ENCODE measurements at regions not wholly inside any gene's neighbourhood (a gene's known extent, or its start where the extent isn't known, plus 50 kb on each side); places are given as distances from the start of the nearest gene placed in this dataset.

DNA sequence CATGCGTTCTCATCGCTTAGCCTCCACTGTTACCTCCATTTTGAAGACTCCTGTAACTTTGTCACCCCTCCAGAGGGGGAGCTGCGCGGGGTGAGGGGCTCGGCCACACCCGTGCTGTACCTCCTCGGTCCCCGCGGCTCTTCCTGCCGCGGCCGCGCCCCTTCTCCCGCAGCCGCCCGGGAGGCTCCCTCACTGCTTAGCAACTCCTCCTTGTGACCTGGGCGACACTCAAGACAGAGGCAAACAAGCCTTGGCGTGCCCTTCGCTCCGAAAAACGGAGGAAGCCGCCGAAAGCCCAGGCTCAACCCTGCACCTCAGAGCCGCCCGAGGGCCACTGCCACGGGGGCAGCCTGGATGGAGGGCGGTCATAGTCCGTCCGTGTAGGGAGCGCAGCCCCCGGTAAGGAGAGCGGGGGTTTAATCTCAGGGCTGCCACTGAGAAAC, 494.3 kb downstream of the FOXO1 start:
- in situ Hi-C loops (cut with HindIII; ENCODE audit: low pct_unique_long_range_greater_than_20kb, low sequenced_read_pairs), result no loop called here
- DNase-seq (ENCODE audit: low read depth, low spot score), result no peak

DNA sequence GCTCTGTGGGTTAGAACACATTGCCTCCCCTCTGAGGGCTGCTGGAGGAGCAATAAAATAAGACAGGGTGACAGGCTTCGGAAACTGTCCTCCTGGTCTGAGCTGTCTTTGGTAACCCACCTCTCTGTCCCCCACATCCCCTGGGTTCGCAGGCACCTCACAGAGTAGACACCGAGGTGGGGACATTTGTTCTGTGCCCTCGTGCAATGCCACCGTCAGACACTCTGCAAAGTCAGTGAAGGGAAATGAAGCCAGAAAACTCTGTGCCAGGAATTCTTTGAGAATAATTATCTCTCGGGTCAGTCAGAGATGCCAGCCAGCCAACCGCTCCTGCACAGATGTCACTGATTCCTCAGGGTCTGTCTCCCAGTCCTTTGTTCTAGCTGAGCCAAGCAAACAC, 493.6 kb downstream of the FOXO1 start:
- in situ Hi-C loops (cut with HindIII; ENCODE audit: low pct_unique_long_range_greater_than_20kb, low sequenced_read_pairs), result no loop called here
- no peak for DNase-seq (ENCODE audit: low read depth, low spot score)

DNA sequence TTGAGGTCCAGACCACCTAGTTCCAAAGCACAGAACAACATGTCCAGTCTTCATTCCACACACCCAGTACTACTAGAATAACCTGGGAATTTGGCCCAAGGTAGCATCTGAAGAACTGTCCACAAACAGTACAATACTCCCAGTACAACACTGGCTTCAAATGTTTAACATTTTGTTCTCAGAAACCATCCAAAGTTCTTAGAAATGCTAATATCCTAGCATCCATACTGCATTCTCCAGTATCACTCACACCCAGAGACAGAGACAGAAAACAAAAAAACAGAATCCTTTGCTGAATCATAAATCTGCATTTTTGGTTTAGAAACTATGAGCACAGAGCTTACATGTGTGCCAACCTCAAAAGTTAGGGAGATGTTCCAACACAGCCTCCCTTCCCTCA, 490.8 kb downstream of the FOXO1 start:
- in situ Hi-C loops (cut with HindIII; ENCODE audit: low pct_unique_long_range_greater_than_20kb, low sequenced_read_pairs), result no loop called here
- no peak for DNase-seq (ENCODE audit: low read depth, low spot score)

DNA sequence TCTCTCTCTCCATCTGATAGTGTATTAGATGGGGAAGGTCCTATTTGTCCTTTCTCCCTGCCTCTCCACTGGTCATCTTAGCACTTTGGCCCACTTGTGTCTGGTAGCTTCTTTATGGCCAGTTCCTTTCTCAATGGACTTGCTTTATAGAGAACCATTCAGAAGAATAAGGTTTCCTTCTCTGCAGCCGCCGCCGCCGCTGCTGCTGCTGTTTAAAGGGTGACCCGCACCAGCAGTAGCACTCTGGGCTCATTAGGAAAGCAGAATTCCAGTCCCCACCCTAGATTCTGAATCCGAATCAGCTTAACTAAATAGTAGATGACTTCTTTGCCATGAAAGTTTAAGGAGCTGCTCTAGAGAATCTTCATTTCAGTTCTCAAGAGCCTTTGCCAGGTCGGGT, 490.2 kb downstream of the FOXO1 start:
- in situ Hi-C loops (cut with HindIII; ENCODE audit: low pct_unique_long_range_greater_than_20kb, low sequenced_read_pairs), result no loop called here

DNA sequence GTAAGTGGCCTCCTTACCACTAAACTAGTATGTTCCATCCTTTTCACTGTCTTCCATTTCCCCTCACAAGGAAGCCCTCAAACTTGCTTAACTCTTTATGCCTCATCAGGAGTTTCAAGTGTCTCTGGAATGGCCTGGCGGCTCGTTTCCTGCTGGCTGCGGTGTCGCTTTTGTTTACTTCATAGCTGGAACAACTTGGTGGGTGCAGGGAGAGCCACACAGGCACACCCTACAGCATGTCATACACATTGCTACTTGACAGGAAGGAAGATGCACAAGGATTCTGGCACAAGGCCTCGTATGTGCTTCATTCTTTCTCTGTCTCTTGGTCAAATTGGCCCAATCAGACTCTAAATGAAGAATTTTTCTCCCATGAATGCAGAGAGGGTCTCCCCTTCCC, 488.3 kb downstream of the FOXO1 start:
- in situ Hi-C loops (cut with HindIII; ENCODE audit: low pct_unique_long_range_greater_than_20kb, low sequenced_read_pairs), result no loop called here
- DNase-seq (ENCODE audit: low read depth, low spot score), result no peak

More for the DNA sequence above, 490.2 kb downstream of the FOXO1 start:
- no peak for DNase-seq (ENCODE audit: low read depth, low spot score)

DNA sequence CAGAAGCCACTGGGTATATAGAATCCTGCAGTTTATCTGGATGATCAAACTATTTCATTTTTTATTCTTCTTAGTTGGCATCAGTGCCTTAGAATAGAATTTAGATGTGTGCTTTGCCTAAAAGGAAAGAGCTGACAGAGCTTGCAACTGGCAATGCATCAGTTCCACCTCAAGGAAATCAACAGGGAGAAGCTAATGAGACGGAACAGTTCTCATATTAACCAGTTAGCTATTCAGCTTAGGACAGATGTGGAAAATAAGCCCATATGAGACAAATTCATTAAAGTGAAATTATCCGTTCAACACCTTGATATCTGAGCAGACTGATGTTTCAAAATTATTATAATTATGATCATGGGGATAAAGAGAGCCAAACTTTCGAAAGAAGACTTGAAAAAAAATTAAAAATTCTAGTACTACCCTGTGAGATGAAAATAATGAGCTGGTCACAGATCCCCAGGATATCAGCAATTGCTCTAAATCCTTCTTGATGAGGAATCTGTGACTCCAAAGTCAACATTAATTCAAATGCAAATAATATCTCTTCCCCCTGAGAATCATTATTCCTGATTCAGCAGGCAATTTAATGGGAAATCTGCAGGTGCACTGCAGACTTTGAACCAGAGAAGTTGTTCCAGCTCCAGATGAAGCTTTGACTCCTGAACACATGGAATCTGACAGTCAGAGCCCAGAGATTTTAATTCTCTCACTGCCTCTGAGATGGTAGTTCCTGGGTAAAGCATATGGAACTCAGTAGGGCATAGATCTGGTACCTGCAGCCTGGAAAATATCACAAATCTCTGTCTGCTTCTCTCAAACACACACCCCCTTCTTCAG, 486.8 kb downstream of the FOXO1 start:
- in situ Hi-C loops (cut with HindIII; ENCODE audit: low pct_unique_long_range_greater_than_20kb, low sequenced_read_pairs), result no loop called here
- no peak for DNase-seq (ENCODE audit: low read depth, low spot score)

DNA sequence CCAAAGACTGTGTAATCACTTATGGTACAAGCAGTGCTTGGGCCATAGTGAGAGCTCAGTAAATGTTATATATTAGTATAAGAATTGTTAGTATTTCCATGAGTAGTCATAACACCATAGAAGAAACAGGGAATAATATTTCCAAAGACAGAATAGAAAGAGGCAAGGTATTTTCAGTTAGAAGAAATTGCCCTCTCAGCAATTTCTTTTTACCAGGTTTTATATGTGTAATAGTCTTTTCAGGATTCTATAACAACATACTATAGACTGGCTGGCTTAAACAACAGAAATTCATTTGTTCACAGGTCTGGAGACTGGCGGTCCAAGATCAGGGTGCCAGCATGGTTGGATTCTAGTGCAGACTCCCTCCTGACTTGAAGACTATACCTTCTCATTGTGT, 485.7 kb downstream of the FOXO1 start:
- no peak for DNase-seq (ENCODE audit: low read depth, low spot score)
- in situ Hi-C loops (cut with HindIII; ENCODE audit: low pct_unique_long_range_greater_than_20kb, low sequenced_read_pairs), result no loop called here

DNA sequence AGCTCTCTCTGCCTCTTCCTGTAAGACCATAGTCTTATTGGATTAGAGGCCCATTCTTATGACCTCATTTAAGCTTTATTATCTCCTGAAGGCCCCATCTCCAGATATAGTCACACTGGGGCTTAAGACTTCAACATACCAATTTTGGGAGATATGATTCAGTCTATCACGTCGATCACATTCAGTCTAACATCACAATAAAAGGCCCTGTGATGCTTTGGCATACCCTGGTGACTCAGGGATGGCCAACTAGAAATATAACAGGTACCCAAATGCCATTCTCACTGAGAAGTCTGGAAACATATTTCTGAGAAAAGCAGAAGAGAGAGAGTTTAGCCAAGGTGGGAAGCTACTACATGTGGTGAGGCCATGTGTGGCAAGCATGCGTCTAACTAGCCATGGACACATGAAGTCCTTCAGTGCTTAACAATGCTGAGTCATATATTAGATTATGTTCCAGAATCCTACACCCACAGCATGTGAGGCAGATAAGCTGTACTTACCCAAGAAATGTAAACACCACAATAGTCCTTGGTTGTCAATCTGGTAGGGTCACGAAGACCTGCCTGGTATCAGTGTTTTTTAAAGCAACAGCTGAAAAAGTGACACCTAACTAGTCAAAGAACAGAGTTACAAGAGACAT, 485.1 kb downstream of the FOXO1 start:
- in situ Hi-C loops (cut with HindIII; ENCODE audit: low pct_unique_long_range_greater_than_20kb, low sequenced_read_pairs), result no loop called here
- no peak for DNase-seq (ENCODE audit: low read depth, low spot score)

DNA sequence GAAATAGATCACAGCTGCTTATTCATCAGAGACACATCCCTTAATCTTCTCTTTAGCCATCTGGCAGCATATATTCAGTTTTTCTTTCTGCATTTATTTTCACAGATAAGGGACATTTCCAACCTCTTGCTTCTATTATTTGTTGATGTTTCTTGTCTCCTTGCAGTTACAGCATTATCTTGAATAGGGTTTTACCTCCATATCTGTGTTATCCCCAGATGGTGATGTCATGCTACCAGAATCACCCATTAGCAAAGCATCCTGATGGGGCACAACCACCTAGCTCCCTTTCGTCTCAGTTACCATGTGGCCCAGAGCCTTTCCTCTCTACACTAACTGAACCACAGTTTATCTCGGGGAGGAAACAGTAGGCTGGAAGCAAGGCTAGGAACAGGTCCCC, 483.9 kb downstream of the FOXO1 start:
- DNase-seq (ENCODE audit: low read depth, low spot score), result no peak
- in situ Hi-C loops (cut with HindIII; ENCODE audit: low pct_unique_long_range_greater_than_20kb, low sequenced_read_pairs), result no loop called here

DNA sequence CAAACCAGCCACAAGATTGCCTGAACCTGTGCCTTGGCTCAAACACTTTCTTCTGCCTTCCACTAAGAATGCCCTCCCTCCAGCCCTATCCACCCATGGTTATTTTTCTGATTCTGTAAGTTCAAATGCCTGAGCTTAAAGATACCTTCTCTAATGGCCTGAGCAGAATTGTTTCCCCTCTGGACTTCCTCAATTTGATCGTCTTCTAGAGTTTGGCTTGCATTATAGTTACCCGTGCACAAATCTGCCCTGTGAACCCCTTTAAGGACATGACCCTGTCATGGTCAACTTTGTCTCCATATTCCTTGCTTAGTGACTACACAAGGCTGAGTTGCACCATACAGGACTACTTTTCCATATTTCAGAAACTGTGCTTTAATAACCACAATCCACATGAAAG, 481.0 kb downstream of the FOXO1 start:
- no peak for DNase-seq (ENCODE audit: low read depth, low spot score)

DNA sequence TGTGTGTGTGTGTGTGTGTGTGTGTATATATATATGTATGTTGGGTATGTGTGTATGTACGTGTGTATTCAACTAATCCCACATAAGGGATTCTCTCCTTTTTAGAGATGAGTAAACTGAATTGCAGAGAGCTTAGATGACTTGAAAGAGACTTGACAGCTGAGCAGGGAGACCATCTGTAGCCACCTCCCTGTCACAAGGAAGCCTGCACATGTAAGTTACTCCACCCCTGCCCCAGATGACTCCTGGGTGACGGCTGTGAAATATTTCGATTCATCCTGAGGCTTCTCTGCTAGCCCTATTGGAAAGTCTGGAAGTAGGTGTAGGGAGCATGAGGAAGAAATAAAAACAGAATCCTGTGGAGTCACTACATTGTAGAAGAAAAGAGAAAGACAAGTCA, 480.4 kb downstream of the FOXO1 start:
- in situ Hi-C loops (cut with HindIII; ENCODE audit: low pct_unique_long_range_greater_than_20kb, low sequenced_read_pairs), result no loop called here
- no peak for DNase-seq (ENCODE audit: low read depth, low spot score)

More for the DNA sequence above, 481.0 kb downstream of the FOXO1 start:
- in situ Hi-C loops (cut with HindIII; ENCODE audit: low pct_unique_long_range_greater_than_20kb, low sequenced_read_pairs), result no loop called here

DNA sequence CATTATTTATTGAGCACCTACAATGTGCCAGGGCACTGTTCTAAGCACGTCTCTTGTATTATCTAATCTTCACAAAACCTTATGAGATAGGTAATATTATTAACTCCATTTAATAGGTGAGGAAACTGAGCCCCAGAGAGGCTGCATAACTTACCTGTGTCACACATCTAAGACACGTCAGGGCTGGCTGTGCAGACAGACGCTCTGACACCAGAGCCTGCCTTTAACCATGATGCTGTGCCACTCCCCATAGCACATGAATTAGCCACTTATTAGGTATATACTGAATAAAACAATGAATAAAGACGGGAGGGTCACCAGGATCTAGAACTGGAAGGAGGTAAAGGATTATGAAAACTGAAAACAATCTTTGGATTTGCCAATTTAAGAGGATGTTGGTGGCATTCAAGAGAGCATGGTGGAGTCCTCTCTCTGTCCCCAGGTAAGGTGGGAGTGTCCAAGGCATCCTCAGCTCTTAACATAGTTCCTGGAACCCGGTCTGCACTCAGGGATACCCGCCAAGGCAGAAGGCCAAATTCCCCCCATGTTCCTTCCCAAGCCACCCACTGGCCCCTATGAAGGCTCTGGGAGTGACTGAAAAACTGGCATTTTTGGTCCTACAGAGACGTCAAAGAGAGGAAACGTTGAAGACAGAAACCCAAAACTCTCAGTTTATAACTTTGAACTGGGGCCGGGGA, 479.7 kb downstream of the FOXO1 start:
- no peak for DNase-seq (ENCODE audit: low read depth, low spot score)
- in situ Hi-C loops (cut with HindIII; ENCODE audit: low pct_unique_long_range_greater_than_20kb, low sequenced_read_pairs), result no loop called here

DNA sequence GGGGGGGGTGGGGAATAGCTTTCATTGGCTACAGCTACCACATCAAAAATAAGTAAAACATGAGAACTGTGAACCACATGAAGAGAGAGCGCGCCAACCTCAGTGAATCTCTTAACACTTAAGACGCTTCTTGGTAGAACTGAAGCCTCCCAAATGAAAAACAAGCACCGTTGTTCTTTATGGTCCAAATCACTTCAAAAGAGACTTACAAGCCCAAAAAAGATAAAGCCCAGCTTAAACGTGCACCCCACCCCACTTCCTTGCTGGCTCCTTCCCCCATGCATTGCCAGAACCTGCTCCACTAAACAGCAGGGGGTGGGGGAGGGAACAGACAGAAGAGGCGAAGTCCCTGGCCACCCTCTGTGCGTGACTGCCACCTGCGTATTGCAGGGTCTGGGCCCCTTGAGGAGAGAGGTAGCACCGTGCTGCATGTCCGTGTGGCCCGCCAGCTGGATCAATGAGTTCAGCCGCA, 479.1 kb downstream of the FOXO1 start:
- in situ Hi-C loops (cut with HindIII; ENCODE audit: low pct_unique_long_range_greater_than_20kb, low sequenced_read_pairs), result no loop called here
- no peak for DNase-seq (ENCODE audit: low read depth, low spot score)

DNA sequence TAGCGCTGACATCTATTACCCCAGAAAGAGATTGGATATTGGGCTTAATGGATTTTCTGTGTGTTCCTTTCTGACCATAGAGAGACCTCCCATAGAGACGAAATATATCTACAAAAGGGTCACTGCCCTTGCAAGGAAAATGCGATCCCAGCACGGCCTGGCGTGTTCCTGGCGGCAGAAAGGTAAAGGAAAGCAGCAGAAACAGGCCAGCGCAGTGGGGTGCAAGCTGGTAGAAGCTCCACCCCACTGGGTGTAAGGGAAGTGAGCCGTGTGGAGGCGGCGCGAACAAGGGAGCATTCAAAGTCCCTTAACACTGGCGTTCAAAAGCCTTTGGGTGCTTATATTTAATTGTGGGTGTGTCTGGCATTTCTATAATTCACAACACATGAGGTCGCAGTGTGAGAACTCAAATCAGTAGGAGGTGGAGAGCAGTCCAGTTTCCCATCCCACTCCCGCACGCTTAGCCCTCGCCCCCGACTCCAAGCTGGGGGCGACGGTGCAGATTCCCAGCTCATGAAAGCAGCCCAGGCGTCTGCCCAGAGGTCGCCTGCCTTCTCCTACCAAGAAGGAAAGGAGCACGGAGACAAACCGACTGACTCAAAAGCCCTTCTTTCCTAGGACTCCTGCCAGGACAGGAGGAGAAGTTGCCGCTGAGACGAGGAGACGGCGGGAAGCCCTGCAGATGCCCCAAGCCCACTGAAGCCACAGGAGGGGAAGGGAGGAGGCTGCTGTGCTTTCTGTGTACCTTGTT, 478.4 kb downstream of the FOXO1 start:
- no peak for DNase-seq (ENCODE audit: low read depth, low spot score)
- in situ Hi-C loops (cut with HindIII; ENCODE audit: low pct_unique_long_range_greater_than_20kb, low sequenced_read_pairs), result no loop called here

DNA sequence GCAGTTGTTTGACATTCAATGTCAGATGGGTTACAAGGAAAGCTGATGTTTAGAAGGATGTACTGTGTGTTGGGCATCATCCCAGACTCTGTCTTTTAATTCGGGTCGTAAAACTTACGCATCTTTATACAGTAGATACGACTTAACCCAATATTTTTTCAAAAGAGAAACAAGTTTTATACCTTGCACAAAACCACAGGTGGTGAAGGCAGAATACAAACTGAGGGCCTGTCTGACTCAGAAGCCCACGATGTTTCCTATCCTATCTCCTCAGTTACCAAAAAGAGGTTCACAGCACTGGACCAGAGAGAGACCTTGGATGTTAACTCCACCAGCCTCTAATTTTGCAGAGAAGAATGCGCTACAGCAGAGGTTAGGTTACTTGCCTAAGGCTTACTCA, 477.0 kb downstream of the FOXO1 start:
- DNase-seq (ENCODE audit: low read depth, low spot score), result no peak
- in situ Hi-C loops (cut with HindIII; ENCODE audit: low pct_unique_long_range_greater_than_20kb, low sequenced_read_pairs), result no loop called here

DNA sequence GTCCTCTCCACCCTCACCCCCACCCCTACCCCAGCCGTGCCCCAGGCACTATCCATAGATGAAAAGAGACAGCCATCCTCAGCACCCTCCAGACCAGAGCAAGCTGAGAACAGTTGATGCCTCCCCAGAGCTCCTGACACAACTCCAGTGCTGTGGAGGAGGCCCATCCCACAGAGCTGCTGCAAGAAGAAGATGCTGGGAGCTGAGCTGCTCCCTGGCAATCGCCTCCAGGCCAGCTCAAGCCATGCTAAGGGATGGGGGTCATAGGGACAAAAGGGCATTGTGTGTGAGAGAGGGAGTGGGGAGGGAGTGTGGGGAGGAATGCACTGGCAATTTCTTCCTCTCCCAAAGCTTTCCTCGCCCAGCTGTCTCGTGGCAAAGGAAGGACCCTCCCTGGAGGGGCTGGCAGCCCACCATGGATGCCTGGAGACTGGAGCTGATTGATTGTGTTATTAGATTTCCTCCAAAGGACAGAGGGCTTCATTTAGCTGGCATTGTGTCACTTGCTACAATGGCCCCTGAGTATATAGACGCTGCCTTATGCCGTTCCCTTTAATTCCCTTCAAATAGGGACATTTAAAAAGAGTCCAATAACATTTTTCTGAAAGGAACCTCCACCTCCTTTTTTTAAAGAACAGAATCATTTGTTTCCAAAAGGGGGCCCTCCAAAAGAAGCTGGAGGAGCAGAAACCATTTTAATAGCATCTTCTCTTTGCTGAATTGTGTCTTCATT, 476.4 kb downstream of the FOXO1 start:
- in situ Hi-C loops (cut with HindIII; ENCODE audit: low pct_unique_long_range_greater_than_20kb, low sequenced_read_pairs), result no loop called here
- peak; percentile 67 for DNase-seq (ENCODE audit: low read depth, low spot score)

DNA sequence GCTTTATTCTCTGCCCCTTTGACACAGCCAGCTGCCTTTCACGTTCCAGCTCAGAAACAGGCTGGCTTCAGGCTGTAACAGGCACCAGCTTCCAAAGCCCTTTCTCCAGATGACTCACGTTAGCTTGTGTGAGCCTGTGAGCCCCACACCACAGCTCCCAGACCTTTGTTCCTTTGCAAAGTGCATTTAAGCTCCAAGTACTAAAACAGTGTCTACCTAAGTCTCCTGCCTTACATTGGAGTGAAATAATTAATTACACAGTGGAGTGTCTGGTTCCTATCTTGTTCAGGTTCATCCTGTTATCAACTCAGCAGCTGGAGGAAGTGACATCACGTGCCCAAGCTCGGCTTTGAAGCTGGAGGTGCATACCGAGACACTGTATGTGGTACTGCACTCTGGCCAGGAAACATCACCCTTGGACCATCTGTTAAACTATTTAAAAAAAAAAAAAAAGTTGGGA, 475.8 kb downstream of the FOXO1 start:
- in situ Hi-C loops (cut with HindIII; ENCODE audit: low pct_unique_long_range_greater_than_20kb, low sequenced_read_pairs), result no loop called here
- peak; percentile 36 for DNase-seq (ENCODE audit: low read depth, low spot score)

Measured in SK-MEL-5 (cell line).